ENCODE measurements at regions not wholly inside any gene's neighbourhood (a gene's known extent, or its start where the extent isn't known, plus 50 kb on each side); places are given as distances from the start of the nearest gene placed in this dataset.

DNA sequence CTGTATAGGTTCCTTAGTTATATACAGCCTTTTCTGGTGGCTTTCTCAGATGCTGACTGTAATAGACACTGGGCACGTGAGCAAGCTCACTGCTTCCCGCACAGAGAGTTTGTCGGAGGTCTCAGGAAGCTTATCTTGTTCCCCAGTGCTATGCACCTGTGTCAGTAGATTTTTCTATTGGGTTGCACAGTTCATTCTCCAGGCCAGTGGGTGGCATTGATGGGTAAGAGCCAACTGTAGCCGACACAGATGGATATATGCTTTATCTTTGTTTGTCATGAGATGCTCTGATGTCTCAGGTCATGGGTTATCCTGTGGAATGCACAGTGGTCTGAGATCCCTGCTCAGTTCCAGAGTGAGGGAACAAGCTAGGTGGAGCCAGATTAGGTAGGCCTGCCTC lies 293.0 kb downstream of the GRB14 start:
- TF ChIP-seq EZH2 (IDR thresholded peaks at IDR 0.05; ENCODE audit: borderline replicate concordance, low read depth, low read length, severe bottlenecking) = no peak
- TF ChIP-seq POLR2A (IDR thresholded peaks at IDR 0.05; ENCODE audit: low read depth, low read length) = no peak
- TF ChIP-seq, protein P1, sequence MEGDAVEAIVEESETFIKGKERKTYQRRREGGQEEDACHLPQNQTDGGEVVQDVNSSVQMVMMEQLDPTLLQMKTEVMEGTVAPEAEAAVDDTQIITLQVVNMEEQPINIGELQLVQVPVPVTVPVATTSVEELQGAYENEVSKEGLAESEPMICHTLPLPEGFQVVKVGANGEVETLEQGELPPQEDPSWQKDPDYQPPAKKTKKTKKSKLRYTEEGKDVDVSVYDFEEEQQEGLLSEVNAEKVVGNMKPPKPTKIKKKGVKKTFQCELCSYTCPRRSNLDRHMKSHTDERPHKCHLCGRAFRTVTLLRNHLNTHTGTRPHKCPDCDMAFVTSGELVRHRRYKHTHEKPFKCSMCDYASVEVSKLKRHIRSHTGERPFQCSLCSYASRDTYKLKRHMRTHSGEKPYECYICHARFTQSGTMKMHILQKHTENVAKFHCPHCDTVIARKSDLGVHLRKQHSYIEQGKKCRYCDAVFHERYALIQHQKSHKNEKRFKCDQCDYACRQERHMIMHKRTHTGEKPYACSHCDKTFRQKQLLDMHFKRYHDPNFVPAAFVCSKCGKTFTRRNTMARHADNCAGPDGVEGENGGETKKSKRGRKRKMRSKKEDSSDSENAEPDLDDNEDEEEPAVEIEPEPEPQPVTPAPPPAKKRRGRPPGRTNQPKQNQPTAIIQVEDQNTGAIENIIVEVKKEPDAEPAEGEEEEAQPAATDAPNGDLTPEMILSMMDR (IDR thresholded peaks at IDR 0.05; ENCODE audit: extremely low read depth in 1 of 2, insufficient read depth in 1 of 2, low read depth in 1 of 2, low read length in 2 of 2) = no peak
- TF ChIP-seq JUN (IDR thresholded peaks at IDR 0.05; ENCODE audit: borderline replicate concordance, insufficient read depth, insufficient read length, low read depth) = no peak
- no peak for TF ChIP-seq POLR2AphosphoS5 (IDR thresholded peaks at IDR 0.05; ENCODE audit: insufficient read depth, low read depth, low read length)

Measured in endothelial cell of umbilical vein (primary cell).